Medulla oblongata (tissue), 1 donor: ENCODE measurements at regions not wholly inside any gene's neighbourhood (a gene's known extent, or its start where the extent isn't known, plus 50 kb on each side); places are given as distances from the start of the nearest gene placed in this dataset.
"Not testable (repeated sequence)": the region's sequence is repeated elsewhere in the genome, so short reads cannot be mapped to it uniquely, and the experiment has no call there.

Experiments
- DNase-seq: peaks from one replicate; pipeline ENCODE4 v3.0.0-alpha.2; 2015; ENCODE audit errors: extremely low spot score

GRCh38 chr2:35343135-35343534, 1012.4 kb upstream of the CRIM1 start:
- DNase-seq = no peak

- no peak for DNase-seq
These were observed 1016.4 kb upstream of the CRIM1 start for GRCh38 chr2:35339211-35339610.

- no peak for DNase-seq
These were observed 1017.7 kb upstream of the CRIM1 start for GRCh38 chr2:35337922-35338321.

DNA sequence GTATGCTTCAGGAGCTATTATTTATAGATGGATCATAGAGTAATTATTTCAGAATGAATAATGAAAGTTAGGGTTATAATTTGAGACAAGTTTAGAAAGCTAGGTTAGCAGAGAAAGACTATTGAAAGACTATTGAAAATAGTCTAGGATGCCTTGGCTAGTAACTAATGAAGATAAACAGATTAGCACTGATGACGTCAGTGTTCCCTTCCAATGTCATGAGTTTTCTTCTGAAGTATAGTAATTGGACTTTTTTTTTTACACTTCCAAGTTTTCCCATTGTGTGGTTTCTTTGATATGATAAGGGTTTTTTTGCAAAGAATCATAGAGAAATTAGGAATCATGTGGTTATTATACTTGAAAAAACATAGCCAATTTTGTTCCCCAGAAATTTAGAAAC, 1041.5 kb upstream of the CRIM1 start:
- no peak for DNase-seq

DNA sequence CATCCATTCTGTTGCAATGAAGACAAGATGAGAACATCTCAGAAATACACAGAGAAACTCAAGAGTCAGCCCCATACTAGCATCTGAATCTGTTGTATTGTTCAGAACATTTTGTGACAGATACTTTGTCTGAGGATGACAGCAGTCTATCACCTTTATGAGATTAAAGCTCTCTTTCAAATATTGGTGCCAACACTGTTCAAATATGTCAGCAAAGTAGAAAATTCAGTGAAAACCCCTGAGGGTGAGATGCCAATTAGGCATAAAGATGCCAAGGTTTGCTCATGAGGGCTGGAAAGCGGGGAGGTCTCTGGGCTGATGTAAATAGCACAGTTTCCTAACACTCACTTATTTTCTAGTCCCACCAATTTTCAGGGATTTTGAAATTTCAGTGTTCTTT, 1054.2 kb upstream of the CRIM1 start:
- DNase-seq = no peak

- DNase-seq = peak; percentile 10
These were observed 1057.1 kb upstream of the CRIM1 start for GRCh38 chr2:35298493-35298892.

GRCh38 chr2:35297403-35297802, 1058.2 kb upstream of the CRIM1 start:
- no peak for DNase-seq

GRCh38 chr2:35294636-35295263, 1060.8 kb upstream of the CRIM1 start:
- no peak for DNase-seq

- no peak for DNase-seq
These were observed 1062.3 kb upstream of the CRIM1 start for GRCh38 chr2:35293261-35293660.

DNA sequence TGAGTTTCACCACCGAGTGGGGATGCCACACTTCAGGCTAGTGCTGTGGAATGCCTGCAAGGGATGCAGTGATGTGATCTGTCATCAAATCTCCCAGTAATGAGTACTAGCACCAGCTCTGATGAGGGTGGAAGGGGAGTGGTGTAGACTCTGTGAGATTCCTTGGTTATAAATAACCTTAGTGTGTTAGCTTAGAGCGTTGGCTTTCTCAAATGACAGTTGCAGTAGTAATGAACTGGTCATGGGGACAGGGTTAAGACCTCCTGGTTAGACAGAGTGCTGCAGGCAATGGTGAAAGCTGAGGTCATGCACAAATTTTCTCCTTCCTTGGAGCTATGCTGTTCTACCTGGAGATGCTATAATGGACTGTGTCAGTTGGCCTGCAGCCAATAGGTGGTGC, 1063.4 kb upstream of the CRIM1 start:
- DNase-seq = no peak

DNA sequence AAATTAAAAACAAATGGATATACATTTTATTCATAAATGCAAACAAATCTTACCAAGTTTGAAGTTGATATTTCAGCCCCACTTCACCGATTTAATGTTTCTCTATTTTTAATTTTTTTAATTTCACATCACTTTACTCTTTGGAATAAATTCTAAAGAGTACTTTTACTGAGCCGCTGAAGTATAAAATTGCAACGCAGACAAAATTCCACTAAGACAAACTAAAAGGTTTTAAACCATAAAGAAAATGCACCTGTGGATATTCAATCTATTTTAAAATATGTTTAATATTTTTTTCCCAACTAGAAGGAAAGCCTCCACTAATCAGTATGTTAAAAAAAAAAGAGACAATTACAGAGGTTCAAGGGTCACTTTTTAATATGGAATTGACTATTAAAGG, 1073.9 kb upstream of the CRIM1 start:
- DNase-seq = no peak

GRCh38 chr2:35255826-35256225, 1099.8 kb upstream of the CRIM1 start:
- DNase-seq = no peak

GRCh38 chr2:35251156-35251555, 1104.4 kb upstream of the CRIM1 start:
- no peak for DNase-seq

GRCh38 chr2:35246702-35247101, 1108.9 kb upstream of the CRIM1 start:
- DNase-seq = no peak

- DNase-seq = no peak
These were observed 1127.0 kb upstream of the CRIM1 start for GRCh38 chr2:35228584-35228983.

DNA sequence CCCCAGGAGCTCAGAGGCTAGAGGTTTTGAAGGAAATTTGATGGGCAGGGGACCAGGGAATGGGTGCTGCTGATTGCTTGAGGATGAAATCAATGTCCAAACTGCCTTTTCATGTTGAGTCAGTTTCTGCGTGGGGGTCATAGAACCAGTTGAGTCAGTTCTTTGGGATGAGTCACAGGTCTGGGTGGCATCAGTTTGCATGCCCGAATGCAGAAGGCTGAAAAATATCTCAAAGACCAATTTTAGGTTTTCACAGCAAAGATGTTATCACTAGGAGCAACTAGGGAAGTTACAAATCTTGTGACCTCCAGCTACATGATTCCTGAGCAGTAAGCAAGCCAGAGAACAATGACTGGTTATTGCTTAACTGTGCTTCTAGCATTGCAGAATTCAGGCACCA, 1135.1 kb upstream of the CRIM1 start:
- DNase-seq = no peak

DNA sequence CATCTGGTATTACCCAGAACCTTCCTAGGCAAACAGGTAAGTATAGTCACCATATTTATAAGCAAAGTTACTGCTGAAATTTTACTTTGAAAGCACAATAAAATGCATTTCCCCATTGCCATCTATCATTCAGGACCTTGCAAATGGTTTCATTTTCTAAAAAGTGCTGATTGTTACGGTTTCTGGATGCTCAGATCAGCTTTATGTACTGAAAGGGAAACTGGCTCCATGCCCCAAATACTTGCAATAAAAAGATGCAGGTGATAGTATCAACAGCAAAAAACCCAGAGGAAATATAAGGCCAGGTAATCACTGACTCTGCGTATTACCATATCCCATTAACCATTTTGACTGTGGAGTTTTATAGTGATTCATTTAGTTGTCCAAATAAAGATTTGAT, 1150.7 kb upstream of the CRIM1 start:
- DNase-seq = no peak

DNA sequence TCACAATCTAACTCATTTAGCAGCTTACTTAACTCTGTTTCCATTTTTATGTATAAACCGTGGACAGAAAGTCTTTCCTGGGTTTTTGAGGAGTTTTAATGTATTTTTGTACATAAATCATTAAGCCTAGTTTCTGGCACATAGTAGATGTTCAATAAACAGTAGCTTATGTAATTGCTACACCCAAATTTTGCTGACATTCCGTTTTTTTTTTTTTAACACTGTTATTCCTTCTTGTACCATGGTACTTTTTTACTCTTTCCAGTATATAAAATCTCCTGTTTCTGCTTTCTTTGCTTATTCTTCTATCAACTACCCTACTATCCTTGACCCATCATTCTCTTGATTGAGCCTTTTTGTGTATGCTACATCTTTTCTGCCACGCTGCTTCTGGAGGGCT, 1151.3 kb upstream of the CRIM1 start:
- DNase-seq = no peak

DNA sequence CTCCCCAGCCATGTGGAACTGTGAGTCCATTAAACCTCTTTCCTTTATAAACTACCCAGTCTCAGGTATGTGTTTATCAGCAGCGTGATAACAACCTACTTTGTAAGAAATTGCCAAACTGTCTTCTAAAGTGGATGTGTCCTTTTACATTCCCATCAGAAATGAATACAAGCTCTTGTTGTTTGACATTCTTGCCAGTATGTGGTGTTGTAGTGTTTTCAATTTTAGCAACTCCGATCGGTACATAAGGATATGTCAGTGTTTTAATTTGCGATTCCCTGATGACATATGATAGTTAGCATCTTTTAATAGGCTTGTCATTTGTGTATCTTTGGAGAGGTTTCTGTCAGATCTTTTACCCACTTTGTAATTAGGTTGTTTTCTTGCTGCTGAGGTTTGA, 1156.3 kb upstream of the CRIM1 start:
- DNase-seq = no peak

GRCh38 chr2:35185861-35186412, 1169.6 kb upstream of the CRIM1 start:
- no peak for DNase-seq

GRCh38 chr2:35184471-35184870, 1171.1 kb upstream of the CRIM1 start:
- DNase-seq = no peak

DNA sequence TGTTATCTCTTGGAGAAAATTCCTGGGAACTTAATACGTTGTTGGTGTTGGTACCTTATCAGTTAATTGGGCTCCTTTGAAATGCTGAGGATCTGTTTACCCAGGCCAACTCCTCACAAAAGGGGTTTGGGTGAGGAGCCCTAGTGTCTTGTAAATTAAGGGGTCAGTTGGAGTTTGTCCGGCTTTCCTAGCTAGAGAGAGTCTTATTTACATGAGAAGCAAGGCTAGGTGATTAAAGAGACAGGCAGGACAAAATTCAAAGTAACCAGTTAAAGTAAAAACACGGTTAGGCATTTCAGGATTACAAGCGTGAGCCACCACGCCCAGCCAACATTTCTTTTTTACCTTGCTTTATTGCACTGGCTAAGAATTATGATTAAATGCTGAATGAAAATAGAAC, 1178.9 kb upstream of the CRIM1 start:
- DNase-seq = not testable (repeated sequence)

DNA sequence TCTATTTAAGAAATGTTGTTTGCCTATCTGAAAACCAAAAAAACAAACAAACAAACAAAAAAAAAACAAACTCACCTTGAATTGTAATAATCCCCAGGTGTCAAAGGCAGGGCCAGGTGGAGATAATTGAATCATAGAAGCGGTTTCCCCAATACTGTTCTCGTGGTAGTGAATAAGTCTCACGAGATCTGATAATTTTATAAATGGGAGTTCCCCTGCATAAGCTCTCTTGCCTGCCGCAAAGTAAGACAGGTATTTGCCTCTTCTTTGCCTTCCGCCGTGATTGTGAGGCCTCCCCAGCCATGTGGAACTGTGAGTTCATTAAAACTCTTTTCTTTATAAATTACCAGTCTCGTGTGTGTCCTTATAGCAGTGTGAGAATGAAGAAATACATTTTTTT, 1180.7 kb upstream of the CRIM1 start:
- no peak for DNase-seq

DNA sequence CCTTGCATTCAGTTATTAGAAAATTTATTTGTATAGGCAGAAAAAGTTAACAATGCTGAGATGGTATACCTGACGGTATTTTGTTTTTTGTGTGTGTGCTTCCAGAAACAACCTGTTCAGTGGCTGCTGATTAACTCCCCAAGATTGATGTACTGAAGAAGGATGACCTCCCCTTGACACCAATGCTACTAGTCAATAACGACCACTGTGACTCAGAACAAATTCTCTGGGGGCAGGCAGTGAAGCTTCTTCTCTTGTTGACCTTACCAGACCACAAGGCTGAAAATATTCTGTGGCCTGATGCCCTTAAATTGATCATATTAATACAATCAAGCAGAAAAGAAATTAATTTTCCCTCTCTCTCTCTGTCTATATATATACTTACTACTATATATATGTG, 1182.9 kb upstream of the CRIM1 start:
- DNase-seq = no peak
